Endothelial cell of umbilical vein (primary cell): ENCODE measurements at regions not wholly inside any gene's neighbourhood (a gene's known extent, or its start where the extent isn't known, plus 50 kb on each side); places are given as distances from the start of the nearest gene placed in this dataset.

ENCODE experiments used
- POLR2A ChIP-seq: IDR thresholded peaks from 2 replicates; pipeline ENCODE4 v1.6.1; 2012; ENCODE audit warnings: low read depth, mild to moderate bottlenecking, control low read depth, low read length
- POLR2AphosphoS5 ChIP-seq: IDR thresholded peaks from 2 replicates; pipeline ENCODE4 v1.6.1; 2012; ENCODE audit warnings: low read depth, mild to moderate bottlenecking, control low read depth, low read length, moderate library complexity; ENCODE audit not compliant: insufficient read depth

DNA sequence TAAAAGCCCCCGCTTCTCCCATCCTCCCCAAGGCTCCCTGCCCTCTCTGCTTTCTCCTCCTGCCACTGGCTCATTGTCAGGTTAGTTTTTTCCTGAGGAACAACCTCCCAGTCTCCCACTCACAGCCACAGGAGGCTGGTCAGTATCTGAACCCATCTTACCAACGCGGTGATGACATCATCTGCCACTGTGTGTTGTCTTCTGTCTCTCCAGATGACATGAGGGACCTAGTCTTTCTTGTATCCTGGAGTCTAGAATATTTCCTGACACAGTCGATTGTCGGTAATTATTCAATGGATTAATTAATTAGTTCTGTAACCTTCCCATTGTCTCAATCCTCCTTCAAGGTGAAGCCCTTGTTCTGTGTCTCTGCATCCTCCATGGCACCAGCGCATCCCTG is 290.2 kb downstream of the GALR1 start:
- TF ChIP-seq POLR2A (no peak), POLR2AphosphoS5 (no peak)
